Embryonic facial prominence (tissue), 1 donor: ENCODE measurements at regions not wholly inside any gene's neighbourhood (a gene's known extent, or its start where the extent isn't known, plus 50 kb on each side); places are given as distances from the start of the nearest gene placed in this dataset.
"Not testable (repeated sequence)": the region's sequence is repeated elsewhere in the genome, so short reads cannot be mapped to it uniquely, and the experiment has no call there.

Source experiments
- DNase-seq: peaks from one replicate; pipeline ENCODE4 v3.0.0-alpha.2; 2016; ENCODE audit errors: extremely low spot score

- no peak for DNase-seq
Measured at GRCh38 chr3:145696011-145696410, 465.0 kb downstream of the PLOD2 start.

- DNase-seq, result no peak
Measured at GRCh38 chr3:145698250-145698649, 462.7 kb downstream of the PLOD2 start.

GRCh38 chr3:145698749-145699148, 462.2 kb downstream of the PLOD2 start:
- no peak for DNase-seq

GRCh38 chr3:145704020-145704419, 457.0 kb downstream of the PLOD2 start:
- no peak for DNase-seq

GRCh38 chr3:145709779-145710178, 451.2 kb downstream of the PLOD2 start:
- DNase-seq, result not testable (repeated sequence)

DNA sequence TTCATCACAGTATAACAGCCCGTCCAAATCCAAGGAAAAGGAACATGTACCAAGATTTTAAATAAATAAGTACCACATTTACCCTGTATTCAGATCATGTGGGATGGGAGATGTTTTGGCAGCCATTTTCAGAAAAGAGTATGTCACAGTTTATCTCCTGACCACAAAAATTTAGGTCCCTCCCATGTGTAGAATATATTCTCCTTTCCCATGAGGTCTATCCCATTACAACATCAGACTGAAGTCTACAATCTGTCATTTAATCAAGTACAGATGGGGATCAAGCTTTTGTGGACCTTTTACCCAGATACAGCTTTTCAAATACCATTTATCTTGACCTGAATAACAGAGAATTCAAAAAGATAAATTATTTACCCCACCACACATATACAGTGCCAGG, 444.5 kb downstream of the PLOD2 start:
- peak; percentile 28 for DNase-seq

DNA sequence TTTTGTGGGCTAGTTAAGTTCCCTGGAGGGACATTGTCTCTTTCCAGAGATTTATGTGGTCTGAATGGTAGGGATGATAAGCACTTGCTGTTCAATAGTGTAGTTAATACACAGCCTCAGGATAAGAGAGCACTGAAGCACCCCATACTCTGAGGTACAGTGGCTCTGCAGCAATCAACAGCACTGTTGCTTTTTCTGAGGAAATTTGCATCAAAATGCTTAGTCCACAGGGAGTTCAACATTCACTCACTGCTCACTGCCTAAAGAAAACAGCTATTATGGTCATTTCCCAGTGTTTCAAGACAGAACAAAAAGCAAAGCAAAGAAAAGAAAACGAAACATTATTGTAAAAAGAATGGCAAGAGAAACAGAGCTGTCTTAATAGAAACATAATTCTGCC, 441.9 kb downstream of the PLOD2 start:
- DNase-seq, result no peak

- no peak for DNase-seq
Measured at GRCh38 chr3:145721273-145721805, 439.6 kb downstream of the PLOD2 start.

DNA sequence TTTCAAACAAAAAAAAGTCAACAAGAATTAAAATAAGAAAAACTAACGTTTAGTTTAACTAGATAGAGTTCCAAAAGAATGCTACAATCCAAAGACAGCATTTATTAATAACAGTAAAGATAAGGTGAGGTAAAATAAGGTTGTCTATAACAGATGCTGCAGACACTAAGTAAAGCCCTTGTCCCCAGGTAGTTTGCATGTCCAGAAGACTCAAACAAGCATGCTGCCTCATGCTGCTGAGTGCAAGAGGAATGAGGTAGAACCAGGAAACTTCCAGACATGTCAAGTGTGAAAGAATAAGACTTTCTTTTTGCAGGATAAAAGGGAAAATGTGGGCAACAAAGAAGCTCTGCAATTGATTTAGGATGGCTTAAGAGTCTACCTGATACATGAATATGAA, 439.2 kb downstream of the PLOD2 start:
- no peak for DNase-seq

DNA sequence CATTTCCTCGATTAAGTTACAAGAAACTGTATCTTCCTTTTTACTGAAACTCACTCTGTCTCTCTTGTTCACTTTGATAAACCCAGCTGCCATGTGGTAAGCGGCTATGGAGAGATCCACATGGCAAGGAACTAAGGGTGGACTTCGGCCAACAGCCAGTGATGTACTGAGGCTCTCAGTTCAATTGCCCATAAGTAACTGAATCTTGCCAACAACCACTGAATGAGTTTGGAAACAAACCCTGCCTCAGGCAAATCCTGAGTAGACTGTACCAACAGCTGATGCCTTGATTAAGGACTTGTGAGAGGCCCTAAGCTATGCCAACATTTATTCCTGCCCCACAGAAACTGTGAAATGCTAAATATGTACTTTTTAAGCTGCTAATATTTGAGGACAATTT, 433.5 kb downstream of the PLOD2 start:
- no peak for DNase-seq

DNA sequence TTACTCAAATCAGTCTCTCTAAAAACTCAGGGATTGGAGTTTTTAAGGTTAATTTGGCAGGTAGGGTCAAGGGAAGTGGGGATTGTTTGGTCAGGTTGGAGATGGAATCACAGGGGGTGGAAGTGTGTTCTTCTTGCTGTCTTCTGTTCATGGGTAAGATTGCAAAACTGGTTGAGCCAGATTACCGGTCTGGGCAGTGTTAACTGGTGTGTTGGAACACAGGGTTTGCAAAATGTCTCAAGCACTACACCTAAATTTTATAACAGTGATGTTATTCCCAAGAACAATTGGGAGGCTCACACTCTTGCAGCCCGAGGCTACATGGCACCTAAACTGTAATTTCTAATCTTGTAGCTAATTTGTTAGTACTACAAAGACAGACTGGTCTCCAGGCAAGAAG, 425.4 kb downstream of the PLOD2 start:
- no peak for DNase-seq

- no peak for DNase-seq
Measured at GRCh38 chr3:145737952-145738351, 423.0 kb downstream of the PLOD2 start.

- no peak for DNase-seq
Measured at GRCh38 chr3:145739926-145740325, 421.1 kb downstream of the PLOD2 start.

DNA sequence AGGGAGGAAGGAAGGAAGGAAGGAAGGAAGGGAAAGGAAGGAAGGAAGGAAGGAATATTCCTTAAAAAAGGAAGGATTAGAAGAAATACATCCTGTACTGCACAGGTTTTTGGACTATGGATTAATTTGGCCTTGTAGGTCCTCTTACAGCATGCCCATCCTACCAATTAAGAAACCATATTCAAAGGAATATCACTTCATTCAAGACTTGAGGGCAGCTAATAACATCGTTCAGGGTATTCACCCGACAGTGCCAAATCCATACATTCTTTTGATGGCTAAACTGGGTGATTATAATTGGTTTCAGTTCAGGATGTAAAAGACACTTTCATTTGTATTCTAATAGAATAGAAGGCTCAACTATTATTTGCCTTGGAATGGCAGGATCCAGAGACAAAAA, 410.3 kb downstream of the PLOD2 start:
- DNase-seq, result no peak

- no peak for DNase-seq
Measured at GRCh38 chr3:145752576-145752975, 408.4 kb downstream of the PLOD2 start.

DNA sequence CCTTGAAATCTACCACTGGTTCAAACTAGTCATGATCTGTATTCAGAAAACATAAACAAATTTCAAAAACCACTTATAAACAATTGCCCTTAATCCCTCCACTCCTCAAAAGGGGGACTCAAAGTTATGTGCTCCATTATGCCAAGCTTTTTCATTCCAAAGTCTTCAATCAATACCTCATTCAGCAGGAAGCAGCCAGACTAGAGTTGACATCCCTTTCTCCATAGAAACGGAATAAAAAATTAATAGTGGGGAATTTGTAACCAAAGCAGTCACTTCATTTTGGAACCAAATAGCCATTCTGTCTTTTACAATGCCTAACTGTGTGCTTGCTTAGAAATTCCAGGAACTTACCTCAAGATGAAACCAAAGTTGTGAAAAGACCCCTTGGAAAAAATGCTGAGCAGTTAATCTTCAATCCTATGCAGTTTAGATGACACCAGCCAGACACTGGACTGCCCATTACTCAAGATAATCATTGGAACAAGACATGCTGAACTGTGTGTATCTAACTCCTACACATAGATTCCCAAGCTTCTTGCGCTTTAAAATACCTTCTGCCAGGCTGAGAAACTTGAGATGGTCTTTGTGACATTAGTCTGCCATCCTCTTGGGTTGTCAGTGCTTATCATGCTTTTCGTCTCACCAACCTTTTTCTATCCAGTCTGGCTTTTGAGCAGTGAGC, 406.2 kb downstream of the PLOD2 start:
- DNase-seq, result no peak

DNA sequence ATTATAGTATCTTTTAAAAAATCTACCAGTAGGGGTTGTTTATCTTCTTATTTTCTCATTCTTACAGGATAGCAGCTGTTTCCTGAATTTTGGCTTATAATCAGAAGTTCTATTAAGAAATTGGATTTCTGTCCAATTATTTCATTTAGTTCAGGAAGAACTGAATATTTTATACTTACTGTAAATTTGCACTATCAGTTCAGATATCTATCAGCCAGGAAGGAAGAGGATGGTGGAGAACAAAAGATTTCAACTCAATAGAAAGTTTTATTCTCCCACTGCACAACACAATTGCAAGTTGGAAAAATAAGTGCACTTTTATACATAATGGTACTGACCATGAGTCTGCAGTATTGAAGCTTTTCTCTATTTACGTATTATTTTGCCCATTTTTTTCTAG, 400.9 kb downstream of the PLOD2 start:
- DNase-seq, result no peak

- DNase-seq, result peak; percentile 9
Measured at GRCh38 chr3:145767909-145768308, 393.1 kb downstream of the PLOD2 start.

DNA sequence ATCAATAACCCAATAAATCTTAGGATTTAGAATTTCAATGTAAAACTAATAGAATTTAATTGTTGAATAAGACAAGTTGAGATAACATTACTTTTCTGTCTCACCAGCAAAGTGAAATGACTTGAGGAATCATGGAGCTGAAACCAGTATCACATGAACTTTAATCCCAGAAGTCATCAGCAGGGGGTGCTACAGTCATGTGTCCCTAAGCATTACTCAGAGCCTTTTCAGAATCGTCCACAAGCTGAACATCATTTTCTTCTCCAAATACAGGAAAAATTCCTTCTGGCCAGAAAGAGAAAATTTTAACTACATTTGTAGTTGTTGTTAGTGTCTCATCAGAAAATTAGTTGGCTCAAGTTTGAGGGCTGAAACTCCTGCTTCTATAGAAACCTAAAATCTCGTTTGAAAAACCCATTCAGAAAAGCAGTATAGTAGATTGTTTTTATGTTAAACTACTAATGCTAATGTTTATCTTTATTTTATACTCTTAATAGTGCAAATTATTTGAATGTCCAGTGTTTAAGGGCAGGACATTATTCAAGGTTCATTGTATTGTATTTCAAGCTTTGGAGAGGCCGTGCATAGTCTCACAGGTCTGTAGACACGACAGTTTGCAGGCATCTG, 384.1 kb downstream of the PLOD2 start:
- DNase-seq, result peak; percentile 9

GRCh38 chr3:145780301-145780700, 380.7 kb downstream of the PLOD2 start:
- no peak for DNase-seq

DNA sequence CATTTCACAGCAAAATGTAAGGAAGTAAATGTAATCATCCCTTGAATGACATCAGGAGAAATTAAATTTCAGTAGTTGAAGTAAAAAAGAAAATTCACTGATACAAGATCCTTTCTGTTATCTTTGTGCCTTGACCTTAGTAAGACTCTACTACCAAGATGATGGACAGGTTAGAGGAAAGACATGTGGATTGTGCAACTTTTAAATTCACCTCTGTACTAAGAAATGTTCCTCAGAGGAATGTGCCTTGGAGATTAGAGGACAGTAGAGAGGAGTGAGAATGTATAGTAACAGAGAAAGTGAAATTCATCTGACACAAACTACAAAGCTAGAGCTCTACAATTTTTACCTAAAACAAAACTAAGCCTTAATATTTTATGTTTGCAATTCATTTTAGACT, 375.3 kb downstream of the PLOD2 start:
- no peak for DNase-seq

DNA sequence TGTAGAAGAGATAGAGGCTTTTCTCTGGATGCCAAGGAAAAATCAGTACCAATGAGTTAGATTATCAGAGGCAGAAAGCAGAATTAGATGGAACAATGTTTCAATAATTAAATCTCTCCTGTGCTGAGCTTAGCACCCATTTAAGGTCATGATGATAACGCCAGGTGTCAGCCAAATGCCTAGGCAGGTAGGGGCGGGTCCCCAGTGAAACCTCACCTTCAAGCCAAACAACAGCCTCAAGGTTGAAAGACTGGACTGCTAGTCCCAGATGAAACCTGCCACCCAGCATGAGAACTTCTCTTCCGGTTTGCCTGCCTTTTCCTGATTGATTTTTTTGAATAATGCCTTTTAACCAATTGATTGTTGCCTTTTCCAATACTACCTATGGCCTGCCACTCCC, 363.0 kb downstream of the PLOD2 start:
- no peak for DNase-seq

DNA sequence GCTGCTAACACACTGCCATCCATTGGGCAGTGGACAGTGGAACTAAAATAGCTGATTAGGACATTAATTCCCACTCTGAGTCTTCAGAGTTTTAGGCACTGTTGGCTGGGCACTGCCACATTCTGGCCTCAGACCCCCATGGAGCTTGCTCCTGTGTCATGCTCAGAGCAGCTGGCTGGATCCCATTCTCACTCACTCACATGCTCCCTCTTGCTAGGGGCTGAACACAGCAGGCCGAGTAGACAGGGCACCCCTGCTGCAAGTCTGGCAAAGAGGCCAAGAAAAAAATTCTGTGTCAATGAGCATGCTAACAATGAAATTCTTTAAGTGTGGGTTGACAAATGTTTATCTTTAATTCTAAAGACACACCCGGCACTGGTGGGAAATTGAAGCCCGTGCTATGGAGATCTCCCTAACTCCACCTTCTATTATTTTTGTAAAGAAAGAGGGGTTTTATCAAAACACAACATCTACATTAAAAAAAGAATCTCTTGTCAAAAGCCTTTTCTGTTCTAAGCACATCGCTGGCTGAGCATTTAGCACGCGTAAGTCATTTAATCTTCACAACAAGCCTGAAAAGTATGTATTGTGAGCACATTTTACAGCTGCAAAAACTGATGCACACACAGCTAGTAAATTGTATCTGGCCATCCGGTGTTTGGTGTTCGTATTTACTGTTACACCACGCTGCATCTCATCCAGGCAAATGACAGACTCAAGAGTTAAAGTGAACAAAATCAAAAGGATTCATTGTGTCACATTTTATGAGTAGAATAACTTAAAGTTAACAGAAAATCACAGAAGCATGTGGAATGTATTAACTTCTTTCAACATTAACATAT, 362.1 kb downstream of the PLOD2 start:
- DNase-seq, result no peak
